Smooth muscle cell (in vitro differentiated cells): ENCODE measurements at regions not wholly inside any gene's neighbourhood (a gene's known extent, or its start where the extent isn't known, plus 50 kb on each side); places are given as distances from the start of the nearest gene placed in this dataset.

Source experiments
- DNase-seq: peaks from one replicate; lab custom pipeline; 2025; ENCODE audit not compliant: unreplicated experiment; lab: John Stamatoyannopoulos, UW
- H2AFZ ChIP-seq: fragments of 200-600 bp; sonication (generic); 2 replicates; pipeline ENCODE4 v1.6.0; 2016; ENCODE audit warnings: antibody characterized with exemption, low read depth, mild to moderate bottlenecking
- H3F3A ChIP-seq: fragments of 200-600 bp; sonication (generic); 2 replicates; pipeline ENCODE4 v1.6.0; 2017; ENCODE audit warnings: antibody characterized with exemption, low read depth
- H3K27ac ChIP-seq: fragments of 200-600 bp; sonication (generic); 2 replicates; pipeline ENCODE4 v1.5.1; 2016; ENCODE audit warnings: low read depth, mild to moderate bottlenecking
- H3K27me3 ChIP-seq: fragments of 200-600 bp; sonication (generic); 2 replicates; pipeline ENCODE4 v1.6.1; 2016; ENCODE audit warnings: low read depth, mild to moderate bottlenecking
- H3K36me3 ChIP-seq: fragments of 200-600 bp; sonication (generic); 2 replicates; pipeline ENCODE4 v1.5.1; 2016; ENCODE audit warnings: low read depth
- H3K4me1 ChIP-seq: fragments of 200-600 bp; sonication (generic); 2 replicates; pipeline ENCODE4 v1.5.1; 2016; ENCODE audit warnings: low read depth
- H3K4me2 ChIP-seq: fragments of 200-600 bp; sonication (generic); 2 replicates; pipeline ENCODE4 v1.6.0; 2016; ENCODE audit warnings: mild to moderate bottlenecking
- H3K4me3 ChIP-seq: fragments of 200-600 bp; sonication (generic); 2 replicates; pipeline ENCODE4 v1.5.1; 2016; ENCODE audit warnings: mild to moderate bottlenecking
- H3K79me2 ChIP-seq: fragments of 200-600 bp; sonication (generic); 2 replicates; pipeline ENCODE4 v1.6.0; 2016; ENCODE audit warnings: low read depth, mild to moderate bottlenecking
- H3K9ac ChIP-seq: fragments of 200-600 bp; sonication (generic); 2 replicates; pipeline ENCODE4 v1.6.0; 2016; ENCODE audit warnings: low read depth
- H3K9me3 ChIP-seq: fragments of 200-600 bp; sonication (generic); replicated peaks from 2 replicates; pipeline ENCODE4 v1.5.1; 2016; ENCODE audit warnings: low read depth
- H4K20me1 ChIP-seq: fragments of 200-600 bp; sonication (generic); 2 replicates; pipeline ENCODE4 v1.6.0; 2016; ENCODE audit warnings: low read depth
- CTCF ChIP-seq: fragments of 200-600 bp; sonication (generic); IDR thresholded peaks from 2 replicates; pipeline ENCODE4 v1.5.1; 2017; ENCODE audit warnings: borderline replicate concordance, mild to moderate bottlenecking, antibody characterized with exemption; ENCODE audit not compliant: insufficient read depth, poor library complexity, severe bottlenecking
- WGBS: methylation state at CpG from one replicate; pipeline ENCODE4 v1.1.7; 2016; ENCODE audit warnings: low lambda C conversion rate; 5-methylcytosine and 5-hydroxymethylcytosine counted together

GRCh38 chr2:105989070-105989469 lies 205.0 kb downstream of the UXS1 start:
- Histone ChIP-seq H3K4me2 (no peak overlapping the region), H2AFZ (no peak overlapping the region), H3K9me3 (peaks cover 3% of the 10 kb centered on the region), H3K9ac (no peak overlapping the region), H4K20me1 (no peaks in the 10 kb centered on the region), H3K36me3 (no peaks in the 10 kb centered on the region), H3K4me3 (no peak overlapping the region), H3K27me3 (no peaks in the 10 kb centered on the region), H3K4me1 (no peaks in the 10 kb centered on the region), H3F3A (no peaks in the 10 kb centered on the region), H3K79me2 (no peaks in the 10 kb centered on the region), H3K27ac (no peak overlapping the region)
- TF ChIP-seq CTCF: no peak
- no peak for DNase-seq

GRCh38 chr2:105977807-105978206 lies 216.3 kb downstream of the UXS1 start:
- peak overlapping the region; percentile 47 for H3K27ac ChIP-seq
- H4K20me1 ChIP-seq: no peaks in the 10 kb centered on the region
- DNase-seq: no peak
- H3K4me2 ChIP-seq: no peak overlapping the region
- H3K9ac ChIP-seq: no peak overlapping the region
- 97% methylated on average over 1 of the region's 1 CpG for WGBS
- no peaks in the 10 kb centered on the region for H3K79me2 ChIP-seq
- no peak for TF ChIP-seq CTCF
- H3F3A ChIP-seq: no peaks in the 10 kb centered on the region
- no peak overlapping the region for H2AFZ ChIP-seq
- no peaks in the 10 kb centered on the region for H3K9me3 ChIP-seq
- H3K4me1 ChIP-seq: no peaks in the 10 kb centered on the region
- no peak overlapping the region for H3K4me3 ChIP-seq
- no peaks in the 10 kb centered on the region for H3K27me3 ChIP-seq
- H3K36me3 ChIP-seq: no peaks in the 10 kb centered on the region

GRCh38 chr2:105977212-105977611 lies 216.9 kb downstream of the UXS1 start:
- no peaks in the 10 kb centered on the region for H3K27me3 ChIP-seq
- TF ChIP-seq CTCF: no peak
- H2AFZ ChIP-seq: no peak overlapping the region
- DNase-seq: no peak
- H3K27ac ChIP-seq: peak overlapping the region; percentile 47
- H3K9ac ChIP-seq: no peak overlapping the region
- H3K36me3 ChIP-seq: no peaks in the 10 kb centered on the region
- H3K4me2 ChIP-seq: no peak overlapping the region
- H4K20me1 ChIP-seq: no peaks in the 10 kb centered on the region
- 49% methylated on average over 5 of the region's 5 CpGs for WGBS
- H3K9me3 ChIP-seq: no peaks in the 10 kb centered on the region
- H3K79me2 ChIP-seq: no peaks in the 10 kb centered on the region
- no peaks in the 10 kb centered on the region for H3F3A ChIP-seq
- no peaks in the 10 kb centered on the region for H3K4me1 ChIP-seq
- H3K4me3 ChIP-seq: no peak overlapping the region

- H3K4me1 ChIP-seq: no peaks in the 10 kb centered on the region
- H3K9ac ChIP-seq: no peak overlapping the region
- no peaks in the 10 kb centered on the region for H3F3A ChIP-seq
- no peak overlapping the region for H3K4me2 ChIP-seq
- no peak overlapping the region for H3K27ac ChIP-seq
- H3K36me3 ChIP-seq: no peaks in the 10 kb centered on the region
- no peaks in the 10 kb centered on the region for H3K79me2 ChIP-seq
- no peaks in the 10 kb centered on the region for H4K20me1 ChIP-seq
- no peaks in the 10 kb centered on the region for H3K27me3 ChIP-seq
- no peak for DNase-seq
- no peaks in the 10 kb centered on the region for H3K9me3 ChIP-seq
- H2AFZ ChIP-seq: no peak overlapping the region
- no peak overlapping the region for H3K4me3 ChIP-seq
- TF ChIP-seq CTCF: no peak
These were observed 219.3 kb downstream of the UXS1 start for GRCh38 chr2:105974812-105975211.
